Neural cell (in vitro differentiated cells): ENCODE measurements at regions not wholly inside any gene's neighbourhood (a gene's known extent, or its start where the extent isn't known, plus 50 kb on each side); places are given as distances from the start of the nearest gene placed in this dataset.

Source experiments
- H2AFZ ChIP-seq: fragments of 200-600, 300-800 bp; sonication (generic), shearing (Covaris generic); 2 replicates; pipeline ENCODE4 v1.6.0; 2014; ENCODE audit warnings: low read depth, mild to moderate bottlenecking, antibody characterized with exemption, low read length, moderate library complexity
- H3F3A ChIP-seq: fragments of 200-600 bp; shearing (Covaris generic); 2 replicates; pipeline ENCODE4 v1.6.1; 2016; ENCODE audit warnings: mild to moderate bottlenecking, moderate library complexity, mixed read lengths, antibody characterized with exemption, low read length; ENCODE audit not compliant: insufficient read depth, poor library complexity, severe bottlenecking
- H3K27ac ChIP-seq: fragments of 200-600, 300-800 bp; sonication (generic), shearing (Covaris generic); 2 replicates; pipeline ENCODE4 v1.5.1; 2014; ENCODE audit warnings: mild to moderate bottlenecking, low read length, moderate library complexity
- H3K27me3 ChIP-seq: fragments of 300-800, 200-600 bp; sonication (generic), shearing (Covaris generic); 2 replicates; pipeline ENCODE4 v1.6.0; 2014; ENCODE audit warnings: mild to moderate bottlenecking, low read depth, low read length, moderate library complexity; ENCODE audit not compliant: insufficient read depth
- H3K36me3 ChIP-seq: fragments of 300-800, 200-600 bp; sonication (generic), shearing (Covaris generic); 2 replicates; pipeline ENCODE4 v1.5.1; 2014; ENCODE audit warnings: mild to moderate bottlenecking, antibody characterized with exemption, low read length, moderate library complexity; ENCODE audit not compliant: insufficient read depth
- H3K4me2 ChIP-seq: fragments of 300-800, 200-600 bp; sonication (generic), shearing (Covaris generic); 2 replicates; pipeline ENCODE4 v1.6.0; 2014; ENCODE audit warnings: mild to moderate bottlenecking, low read length
- H3K4me3 ChIP-seq: fragments of 300-800, 200-600 bp; sonication (generic), shearing (Covaris generic); 2 replicates; pipeline ENCODE4 v1.5.1; 2014; ENCODE audit warnings: mild to moderate bottlenecking, low read length, moderate library complexity
- H3K79me2 ChIP-seq: fragments of 200-600 bp; shearing (Covaris generic); replicated peaks from 2 replicates; pipeline ENCODE4 v1.6.0; 2014; ENCODE audit warnings: mild to moderate bottlenecking, low read length, moderate library complexity; ENCODE audit not compliant: insufficient read depth
- H3K9ac ChIP-seq: fragments of 300-800, 200-600 bp; sonication (generic), shearing (Covaris generic); 2 replicates; pipeline ENCODE4 v1.6.1; 2016; ENCODE audit warnings: mild to moderate bottlenecking, low read length, mixed read lengths
- H3K9me2 ChIP-seq: fragments of 200-600 bp; shearing (Covaris generic); 2 replicates; pipeline ENCODE4 v1.6.1; 2016; ENCODE audit warnings: mild to moderate bottlenecking, low read length, mixed read lengths; ENCODE audit not compliant: insufficient read depth
- H3K9me3 ChIP-seq: fragments of 200-600, 300-800 bp; sonication (generic), shearing (Covaris generic); 2 replicates; pipeline ENCODE4 v1.6.1; 2016; ENCODE audit warnings: mild to moderate bottlenecking, mixed run types, low read length, moderate library complexity, mixed read lengths
- H4K20me1 ChIP-seq: fragments of 200-600 bp; shearing (Covaris generic); 2 replicates; pipeline ENCODE4 v1.6.1; 2016; ENCODE audit warnings: mild to moderate bottlenecking, mixed run types; ENCODE audit not compliant: insufficient read depth
- CTCF ChIP-seq: fragments of 450-650 bp; IDR thresholded peaks from 2 replicates; pipeline ENCODE4 v1.5.1; 2014; ENCODE audit warnings: antibody characterized with exemption, mild to moderate bottlenecking, moderate library complexity; ENCODE audit not compliant: poor library complexity, severe bottlenecking
- EP300 ChIP-seq: fragments of 450-650 bp; conservative IDR thresholded peaks from 2 replicates; pipeline ENCODE4 v1.6.1; 2014; ENCODE audit warnings: antibody characterized with exemption, mild to moderate bottlenecking, moderate library complexity; ENCODE audit not compliant: poor library complexity, severe bottlenecking
- EZH2 ChIP-seq: fragments of 200-600, 300-800 bp; shearing (Covaris generic), sonication (generic); IDR thresholded peaks from 2 replicates; pipeline ENCODE4 v1.6.1; 2014; ENCODE audit warnings: antibody characterized with exemption, low read length, borderline replicate concordance, mild to moderate bottlenecking; ENCODE audit not compliant: insufficient read depth, poor library complexity, severe bottlenecking
- MXI1 ChIP-seq: fragments of 450-650 bp; conservative IDR thresholded peaks from 2 replicates; pipeline ENCODE4 v1.6.1; 2014; ENCODE audit warnings: antibody characterized with exemption, mild to moderate bottlenecking; ENCODE audit not compliant: poor library complexity, severe bottlenecking
- POLR2AphosphoS5 ChIP-seq: IDR thresholded peaks from 2 replicates; pipeline ENCODE4 v1.6.1; 2012
- RAD21 ChIP-seq: fragments of 450-650 bp; conservative IDR thresholded peaks from 2 replicates; pipeline ENCODE4 v1.6.1; 2014; ENCODE audit warnings: antibody characterized with exemption, mild to moderate bottlenecking, moderate library complexity
- REST ChIP-seq: IDR thresholded peaks from 2 replicates; pipeline ENCODE4 v1.6.1; 2012; ENCODE audit warnings: borderline replicate concordance
- SMC3 ChIP-seq: fragments of 450-650 bp; conservative IDR thresholded peaks from 2 replicates; pipeline ENCODE4 v1.6.1; 2014; ENCODE audit warnings: antibody characterized with exemption, mild to moderate bottlenecking, moderate library complexity; ENCODE audit not compliant: poor library complexity
- TAF1 ChIP-seq: IDR thresholded peaks from 2 replicates; pipeline ENCODE4 v1.6.1; 2012; ENCODE audit warnings: low read depth

GRCh38 chr15:94075349-94075748 is 156.0 kb upstream of the MCTP2 start:
- no peaks in the 10 kb centered on the region for H3K36me3 ChIP-seq
- no peak overlapping the region for H3K4me2 ChIP-seq
- no peaks in the 10 kb centered on the region for H3K9me2 ChIP-seq
- TF ChIP-seq EP300 (no peak), SMC3 (no peak), TAF1 (no peak), POLR2AphosphoS5 (no peak), REST (no peak), MXI1 (no peak), RAD21 (no peak), EZH2 (no peak), CTCF (no peak)
- no peak overlapping the region for H3K9ac ChIP-seq
- H3K27ac ChIP-seq, result no peak overlapping the region
- no peaks in the 10 kb centered on the region for H3F3A ChIP-seq
- no peaks in the 10 kb centered on the region for H4K20me1 ChIP-seq
- no peaks in the 10 kb centered on the region for H3K27me3 ChIP-seq
- no peaks in the 10 kb centered on the region for H3K79me2 ChIP-seq
- no peak overlapping the region for H2AFZ ChIP-seq
- H3K4me3 ChIP-seq, result no peak overlapping the region
- H3K9me3 ChIP-seq, result no peaks in the 10 kb centered on the region

DNA sequence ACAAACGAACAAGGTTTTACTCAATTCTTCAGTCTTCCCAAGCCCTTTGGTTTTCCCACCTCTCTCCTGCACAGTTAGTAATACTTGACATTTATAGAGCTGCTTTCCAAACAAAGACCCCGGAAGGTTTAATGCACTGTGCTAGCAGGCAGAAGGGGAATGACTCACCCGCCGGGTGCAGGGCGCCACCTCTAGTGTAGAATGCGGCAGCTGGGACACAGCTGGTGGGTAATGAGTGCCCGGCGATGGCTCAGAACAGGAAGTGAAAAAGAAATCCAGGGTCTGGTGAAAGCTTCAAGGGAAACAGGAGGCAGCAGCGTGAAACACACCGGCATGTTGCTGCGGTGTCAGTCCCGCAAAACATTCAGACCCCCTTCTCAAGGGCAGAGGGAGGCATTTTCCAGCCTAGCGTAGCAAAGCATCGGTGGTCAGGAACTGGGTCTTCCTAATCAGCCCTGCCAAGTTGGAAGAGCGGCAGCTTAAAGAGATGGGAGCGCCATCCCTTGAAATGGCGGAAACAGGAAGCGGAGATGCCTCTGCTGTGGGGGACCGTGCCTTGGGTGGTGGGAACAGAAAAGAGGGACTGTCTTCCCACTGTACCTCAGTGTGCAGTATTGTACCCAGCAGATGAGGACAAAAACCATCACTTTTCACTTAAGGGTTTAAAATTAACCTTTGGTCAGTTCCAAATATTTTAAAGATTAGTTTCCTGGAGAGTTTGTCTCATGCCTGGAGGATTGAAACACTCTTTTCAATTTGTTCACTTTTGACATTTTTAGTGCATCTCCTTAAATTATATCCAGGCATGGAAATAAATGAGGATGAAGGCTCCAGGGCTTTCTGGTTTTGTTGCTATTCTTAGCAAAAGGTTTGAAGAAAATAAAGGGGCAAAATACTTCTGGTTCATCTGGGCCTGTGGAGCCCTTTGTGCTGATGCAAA is 160.7 kb upstream of the MCTP2 start:
- H3K27ac ChIP-seq, result no peak overlapping the region
- H3K9ac ChIP-seq, result no peak overlapping the region
- H3K9me2 ChIP-seq, result no peaks in the 10 kb centered on the region
- H3K36me3 ChIP-seq, result no peaks in the 10 kb centered on the region
- H2AFZ ChIP-seq, result no peak overlapping the region
- no peaks in the 10 kb centered on the region for H4K20me1 ChIP-seq
- no peaks in the 10 kb centered on the region for H3F3A ChIP-seq
- TF ChIP-seq MXI1, result no peak
- TF ChIP-seq POLR2AphosphoS5, result no peak
- TF ChIP-seq CTCF, result no peak
- TF ChIP-seq TAF1, result no peak
- no peak for TF ChIP-seq RAD21
- no peak for TF ChIP-seq EZH2
- no peak for TF ChIP-seq SMC3
- no peak for TF ChIP-seq REST
- TF ChIP-seq EP300, result no peak
- H3K4me3 ChIP-seq, result no peak overlapping the region
- no peaks in the 10 kb centered on the region for H3K27me3 ChIP-seq
- no peaks in the 10 kb centered on the region for H3K9me3 ChIP-seq
- H3K79me2 ChIP-seq, result no peaks in the 10 kb centered on the region
- H3K4me2 ChIP-seq, result no peak overlapping the region
